Endothelial cell of umbilical vein (primary cell): ENCODE measurements at regions not wholly inside any gene's neighbourhood (a gene's known extent, or its start where the extent isn't known, plus 50 kb on each side); places are given as distances from the start of the nearest gene placed in this dataset.

Source experiments
- BruUV-seq: library from RNA; stranded (reverse); fragments of 400-500 nt; replicated peaks from 2 replicates; lab custom pipeline; 2021; lab: Mats Ljungman, UMichigan
- CTCF ChIA-PET: fragments of 300-600, 350-600 bp; sonication (Branson Sonifier 250); formaldehyde crosslinking; loops from one replicate; lab custom pipeline; 2021; ENCODE audit warnings: antibody characterized with exemption, inconsistent platforms; lab: Charles Lee
- POLR2A ChIA-PET: fragments of 300-600, 350-600 bp; sonication (Branson Sonifier 250); formaldehyde crosslinking; loops from one replicate; lab custom pipeline; 2021; ENCODE audit warnings: antibody characterized with exemption, inconsistent platforms; lab: Charles Lee
- DNase-seq: peaks from one replicate; pipeline ENCODE4 v3.0.0-alpha.2; 2011; ENCODE audit warnings: low read depth, low spot score
- FAIRE-seq: peaks from 2 replicates; lab custom pipeline; 2011; peaks lifted over from hg19 to GRCh38; lab: Jason Lieb, UNC
- H2AFZ ChIP-seq: 2 replicates; pipeline ENCODE4 v1.6.0; 2012; ENCODE audit warnings: low read depth, low read length, control low read depth, inconsistent platforms
- H3K27ac ChIP-seq: 2 replicates; pipeline ENCODE4 v1.5.1; 2011; ENCODE audit warnings: low read depth, mild to moderate bottlenecking, control low read depth, low read length, moderate library complexity; ENCODE audit not compliant: insufficient read depth
- H3K27me3 ChIP-seq, 2 experiments: 2 replicates each; pipeline versions ENCODE4 v1.6.0 to v1.6.1; 2011; ENCODE audit warnings: low read length in 2 of 2, mixed read lengths in 1 of 2; ENCODE audit not compliant: control insufficient read depth in 2 of 2, insufficient read depth in 2 of 2
- H3K36me3 ChIP-seq, 2 experiments: 2 replicates in 1 of 2; 3 replicates in 1 of 2; pipeline ENCODE4 v1.5.1; 2011; ENCODE audit warnings: low read length in 2 of 2, mild to moderate bottlenecking in 1 of 2, moderate library complexity in 1 of 2; ENCODE audit not compliant: control insufficient read depth in 2 of 2, insufficient read depth in 2 of 2; ENCODE audit errors: extremely low read depth in 1 of 2
- H3K4me1 ChIP-seq: 3 replicates; pipeline ENCODE4 v1.5.1; 2011; ENCODE audit warnings: mild to moderate bottlenecking, low read length; ENCODE audit not compliant: control insufficient read depth, insufficient read depth; ENCODE audit errors: extremely low read depth
- H3K4me2 ChIP-seq: 2 replicates; pipeline ENCODE4 v1.6.1; 2011; ENCODE audit warnings: low read length, control low read depth, mixed read lengths; ENCODE audit not compliant: insufficient read depth
- H3K4me3 ChIP-seq, 3 experiments: fragments of 200-600 bp in 1 of 3; sonication (generic), shearing (Covaris generic) in 1 of 3; replicated peaks in 1 of 3; 2 replicates each; pipeline ENCODE4 v1.5.1; 2011 to 2016; ENCODE audit warnings: control low read depth in 3 of 3, low read length in 3 of 3, mild to moderate bottlenecking in 2 of 3, inconsistent platforms in 1 of 3, low read depth in 1 of 3, moderate library complexity in 1 of 3; ENCODE audit not compliant: insufficient read depth in 1 of 3
- H3K79me2 ChIP-seq: 2 replicates; pipeline ENCODE4 v1.6.0; 2012; ENCODE audit warnings: low read length, inconsistent platforms; ENCODE audit not compliant: control insufficient read depth, insufficient read depth
- H3K9ac ChIP-seq: replicated peaks from 2 replicates; pipeline ENCODE3; 2011; ENCODE audit warnings: low read length, control low read depth; ENCODE audit not compliant: insufficient read depth; ENCODE audit errors: extremely low read depth
- H3K9me1 ChIP-seq: replicated peaks from 3 replicates; pipeline ENCODE4 v1.6.0; 2011; ENCODE audit warnings: mild to moderate bottlenecking, low read length; ENCODE audit not compliant: control insufficient read depth, insufficient read depth; ENCODE audit errors: extremely low read depth
- H3K9me3 ChIP-seq: replicated peaks from 2 replicates; pipeline ENCODE4 v1.5.1; 2012; ENCODE audit warnings: low read length, inconsistent platforms; ENCODE audit not compliant: control insufficient read depth, insufficient read depth
- H4K20me1 ChIP-seq: replicated peaks from 2 replicates; pipeline ENCODE3; 2011; ENCODE audit warnings: mild to moderate bottlenecking, low read length; ENCODE audit not compliant: control insufficient read depth, insufficient read depth; ENCODE audit errors: extremely low read depth
- CTCF ChIP-seq, 2 donors: IDR thresholded peaks; 1 replicate in 1 of 2; 2 replicates in 1 of 2; pipeline ENCODE4 v1.5.1; 2011; ENCODE audit warnings: low read length in 2 of 2, mild to moderate bottlenecking in 2 of 2, moderate library complexity in 2 of 2, control low read depth in 1 of 2, inconsistent platforms in 1 of 2, low read depth in 1 of 2; ENCODE audit not compliant: insufficient read depth in 1 of 2; ENCODE audit errors: extremely low read depth in 1 of 2
- EZH2 ChIP-seq: IDR thresholded peaks from 2 replicates; pipeline ENCODE4 v1.6.1; 2012; ENCODE audit warnings: borderline replicate concordance, low read depth, mild to moderate bottlenecking, moderate library complexity, low read length, inconsistent platforms; ENCODE audit not compliant: severe bottlenecking
- FOS ChIP-seq: IDR thresholded peaks from 2 replicates; pipeline ENCODE4 v1.6.1; 2011; ENCODE audit warnings: mild to moderate bottlenecking, low read length, moderate library complexity, borderline replicate concordance; ENCODE audit not compliant: insufficient read depth
- GATA2 ChIP-seq: IDR thresholded peaks from 2 replicates; pipeline ENCODE4 v1.7.0; 2011; ENCODE audit warnings: low read depth, mild to moderate bottlenecking, moderate library complexity, mixed read lengths, low read length; ENCODE audit not compliant: insufficient read length, insufficient read depth
- JUN ChIP-seq: IDR thresholded peaks from 2 replicates; pipeline ENCODE4 v1.6.1; 2011; ENCODE audit warnings: borderline replicate concordance, low read depth; ENCODE audit not compliant: insufficient read length, insufficient read depth
- MAX ChIP-seq: IDR thresholded peaks from 2 replicates; pipeline ENCODE4 v1.6.1; 2011; ENCODE audit not compliant: insufficient read depth, insufficient read length
- MYC ChIP-seq: IDR thresholded peaks from one replicate; pipeline ENCODE4 v1.6.1; 2011; ENCODE audit warnings: mild to moderate bottlenecking, low read depth, low read length
- POLR2A ChIP-seq: IDR thresholded peaks from 2 replicates; pipeline ENCODE4 v1.6.1; 2012; ENCODE audit warnings: low read depth, mild to moderate bottlenecking, control low read depth, low read length
- POLR2AphosphoS5 ChIP-seq: IDR thresholded peaks from 2 replicates; pipeline ENCODE4 v1.6.1; 2012; ENCODE audit warnings: low read depth, mild to moderate bottlenecking, control low read depth, low read length, moderate library complexity; ENCODE audit not compliant: insufficient read depth
- dilution Hi-C: fragments of 300-500 bp; cut with MboI; formaldehyde crosslinking; loops from one replicate; pipeline ENCODE4 v1.15.0; 2019; ENCODE audit warnings: low sequenced_read_pairs; ENCODE audit not compliant: extremely low pct_ligation_motif_present
- intact Hi-C: fragments of 100-400 bp; cut with micrococcal nuclease; formaldehyde crosslinking; loops from one replicate; pipeline ENCODE4 v1.10.0; 2022

- FAIRE-seq (no peak), DNase-seq (no peak)
- H3K79me2 ChIP-seq, result no peaks in the 10 kb centered on the region
- H4K20me1 ChIP-seq, result no peaks in the 10 kb centered on the region
- no peaks in the 10 kb centered on the region for H3K27me3 ChIP-seq
- ChIA-PET CTCF (no interaction called here), POLR2A (no interaction called here)
- TF ChIP-seq MAX (no peak), EZH2 (no peak), FOS (no peak), POLR2AphosphoS5 (no peak), CTCF (IDR thresholded peaks at IDR 0.05; ENCODE audit: extremely low read depth in 1 of 2, insufficient read depth in 1 of 2, low read depth in 1 of 2, low read length in 2 of 2) (no peak), GATA2 (no peak), JUN (no peak), MYC (no peak), POLR2A (no peak)
- no peak overlapping the region for H3K4me2 ChIP-seq
- H3K27ac ChIP-seq, result no peak overlapping the region
- intact Hi-C loops (no loop called here), dilution Hi-C loops (no loop called here)
- no TSS peak for BruUV-seq
- H3K9ac ChIP-seq, result no peak overlapping the region
- no peak overlapping the region for H2AFZ ChIP-seq
- H3K36me3 ChIP-seq, result no peaks in the 10 kb centered on the region
- H3K9me1 ChIP-seq, result no peaks in the 10 kb centered on the region
- H3K4me3 ChIP-seq, result no peak overlapping the region
- no peaks in the 10 kb centered on the region for H3K9me3 ChIP-seq
- peaks cover 5% of the 10 kb centered on the region for H3K4me1 ChIP-seq
Observed at GRCh38 chr10:114746531-114746930, 75.0 kb upstream of the FHIP2A start.
